ENCODE measurements at regions not wholly inside any gene's neighbourhood (a gene's known extent, or its start where the extent isn't known, plus 50 kb on each side); places are given as distances from the start of the nearest gene placed in this dataset.

- DNase-seq: no peak
Observed at GRCh38 chr6:101230866-101231265, 162.6 kb upstream of the GRIK2 start.

GRCh38 chr6:101231606-101232235, 161.8 kb upstream of the GRIK2 start:
- no peak for DNase-seq

GRCh38 chr6:101232961-101233360, 160.5 kb upstream of the GRIK2 start:
- DNase-seq: no peak

- DNase-seq: no peak
Observed at GRCh38 chr6:101236709-101237108, 156.8 kb upstream of the GRIK2 start.

GRCh38 chr6:101241442-101241841, 152.1 kb upstream of the GRIK2 start:
- DNase-seq: no peak

GRCh38 chr6:101249470-101249869, 144.0 kb upstream of the GRIK2 start:
- no peak for DNase-seq

- DNase-seq: no peak
Observed at GRCh38 chr6:101257163-101257562, 136.3 kb upstream of the GRIK2 start.

GRCh38 chr6:101259505-101259904, 134.0 kb upstream of the GRIK2 start:
- DNase-seq: no peak

GRCh38 chr6:101263596-101263995, 129.9 kb upstream of the GRIK2 start:
- no peak for DNase-seq

- DNase-seq: no peak
Observed at GRCh38 chr6:101266063-101266462, 127.4 kb upstream of the GRIK2 start.

GRCh38 chr6:101268541-101268940, 125.0 kb upstream of the GRIK2 start:
- no peak for DNase-seq

GRCh38 chr6:101275251-101275650, 118.3 kb upstream of the GRIK2 start:
- DNase-seq: no peak

GRCh38 chr6:101276066-101276465, 117.4 kb upstream of the GRIK2 start:
- no peak for DNase-seq

- no peak for DNase-seq
Observed at GRCh38 chr6:101279410-101279809, 114.1 kb upstream of the GRIK2 start.

- DNase-seq: no peak
Observed at GRCh38 chr6:101281266-101281665, 112.2 kb upstream of the GRIK2 start.

- DNase-seq: no peak
Observed at GRCh38 chr6:101284131-101284530, 109.4 kb upstream of the GRIK2 start.

- DNase-seq: no peak
Observed at GRCh38 chr6:101286146-101286545, 107.4 kb upstream of the GRIK2 start.

- no peak for DNase-seq
Observed at GRCh38 chr6:101290346-101290745, 103.2 kb upstream of the GRIK2 start.

GRCh38 chr6:101294051-101294638, 99.4 kb upstream of the GRIK2 start:
- DNase-seq: no peak

- DNase-seq: no peak
Observed at GRCh38 chr6:101294676-101295075, 98.8 kb upstream of the GRIK2 start.

GRCh38 chr6:101296169-101296960, 97.1 kb upstream of the GRIK2 start:
- DNase-seq: no peak

- no peak for DNase-seq
Observed at GRCh38 chr6:101302593-101302992, 90.9 kb upstream of the GRIK2 start.

- DNase-seq: no peak
Observed at GRCh38 chr6:101303495-101303894, 90.0 kb upstream of the GRIK2 start.

GRCh38 chr6:101312652-101313051, 80.9 kb upstream of the GRIK2 start:
- DNase-seq: no peak

Measured in SIG-M5 (cell line).